ENCODE measurements at regions not wholly inside any gene's neighbourhood (a gene's known extent, or its start where the extent isn't known, plus 50 kb on each side); places are given as distances from the start of the nearest gene placed in this dataset.

DNA sequence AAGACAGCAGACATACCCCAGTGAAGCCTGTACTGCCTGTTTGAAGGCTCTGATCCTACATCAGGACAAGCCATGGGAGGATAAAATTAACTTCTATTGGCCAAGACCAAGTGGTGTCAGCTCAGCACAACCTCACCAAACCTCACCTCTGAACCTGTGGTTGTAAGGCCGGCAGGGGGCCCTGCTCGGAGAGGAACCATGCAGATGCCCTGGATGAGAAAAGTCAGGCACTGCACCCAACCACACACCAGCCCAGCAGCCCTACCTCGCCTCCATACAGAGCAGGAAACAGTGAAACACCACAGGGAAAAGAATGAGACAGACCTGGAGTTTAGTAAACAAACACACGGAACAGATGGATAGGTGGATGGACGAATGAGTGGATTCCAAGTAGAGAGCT, 70.0 kb upstream of the PAX7 start:
- DNase-seq (ENCODE audit: low read depth, low spot score) = no peak
- TF ChIP-seq ZNF274 (IDR thresholded peaks at IDR 0.05; ENCODE audit: low read depth, low read length) (no peak), YY1 (IDR thresholded peaks at IDR 0.05; ENCODE audit: insufficient read depth, insufficient read length) (no peak), SUZ12 (IDR thresholded peaks at IDR 0.05; ENCODE audit: extremely low read depth, insufficient read depth, insufficient read length) (no peak)
- H3K9ac ChIP-seq (ENCODE audit: insufficient read length, low read depth) = no peak overlapping the region
- H3K36me3 ChIP-seq (ENCODE audit: insufficient read depth, insufficient read length, low read length) = no peaks in the 10 kb centered on the region
- H3K27me3 ChIP-seq (ENCODE audit: insufficient read depth, insufficient read length) = peaks cover 4% of the 10 kb centered on the region
- H3K4me1 ChIP-seq (ENCODE audit: insufficient read depth, insufficient read length) = peaks cover 9% of the 10 kb centered on the region
- peaks cover 16% of the 10 kb centered on the region; the same call in 1 of the 2 replicates for H3K9me3 ChIP-seq (ENCODE audit: insufficient read depth, low read length)
- no peak overlapping the region for H3K4me3 ChIP-seq (ENCODE audit: insufficient read length, low read depth)

DNA sequence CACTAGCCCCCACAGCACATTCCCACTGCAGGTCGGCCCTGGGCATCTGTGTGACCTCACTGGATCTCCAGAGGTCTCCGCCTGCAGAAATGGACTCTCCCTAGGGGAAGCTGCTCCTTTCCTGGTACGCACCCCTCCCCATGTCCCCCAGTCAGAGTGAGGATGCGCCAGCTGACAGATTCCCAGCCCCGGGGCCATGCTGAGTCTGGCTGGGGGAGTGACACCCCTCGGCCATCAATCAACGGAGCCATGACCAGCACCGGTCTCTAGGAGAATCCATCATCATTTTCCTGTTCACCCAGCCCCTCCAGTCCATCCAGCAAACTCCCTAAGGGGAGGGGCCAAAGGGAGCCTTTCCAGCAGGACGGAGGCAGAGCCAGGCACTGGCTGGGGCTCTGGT, 68.7 kb upstream of the PAX7 start:
- peaks cover 16% of the 10 kb centered on the region; the same call in 1 of the 2 replicates for H3K9me3 ChIP-seq (ENCODE audit: insufficient read depth, low read length)
- no peak for TF ChIP-seq YY1 (IDR thresholded peaks at IDR 0.05; ENCODE audit: insufficient read depth, insufficient read length)
- no peak for TF ChIP-seq SUZ12 (IDR thresholded peaks at IDR 0.05; ENCODE audit: extremely low read depth, insufficient read depth, insufficient read length)
- no peak for TF ChIP-seq ZNF274 (IDR thresholded peaks at IDR 0.05; ENCODE audit: low read depth, low read length)
- no peak for DNase-seq (ENCODE audit: low read depth, low spot score)

DNA sequence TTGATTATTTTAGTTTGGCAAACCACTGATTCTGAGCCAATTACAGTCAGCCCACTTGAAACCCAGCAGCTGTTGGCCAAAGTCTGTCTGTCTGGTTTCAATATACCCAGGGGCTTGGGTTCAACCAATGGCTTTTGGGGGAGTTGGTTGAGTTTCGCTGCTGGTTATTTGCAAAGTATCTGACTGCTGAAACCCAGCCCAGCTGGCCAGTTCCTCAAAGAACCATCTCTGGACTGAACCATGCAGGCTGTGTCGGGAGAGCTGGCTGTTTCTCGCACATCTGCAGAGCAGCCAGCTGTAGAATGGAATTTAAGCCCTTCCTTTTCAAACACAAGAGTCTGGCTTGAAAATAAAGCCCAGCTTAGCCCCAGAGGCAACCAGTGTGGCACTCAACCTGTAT, 66.0 kb upstream of the PAX7 start:
- Histone ChIP-seq H3K4me3 (ENCODE audit: insufficient read length, low read depth) (no peak overlapping the region), H3K36me3 (ENCODE audit: insufficient read depth, insufficient read length, low read length) (no peaks in the 10 kb centered on the region), H3K9me3 (ENCODE audit: insufficient read depth, low read length) (peaks cover 12% of the 10 kb centered on the region; the same call in 1 of the 2 replicates), H3K4me1 (ENCODE audit: insufficient read depth, insufficient read length) (peaks cover 5% of the 10 kb centered on the region), H3K27me3 (ENCODE audit: insufficient read depth, insufficient read length) (peaks cover 1% of the 10 kb centered on the region), H3K9ac (ENCODE audit: insufficient read length, low read depth) (no peak overlapping the region)
- TF ChIP-seq SUZ12 (IDR thresholded peaks at IDR 0.05; ENCODE audit: extremely low read depth, insufficient read depth, insufficient read length) (no peak), YY1 (IDR thresholded peaks at IDR 0.05; ENCODE audit: insufficient read depth, insufficient read length) (no peak), ZNF274 (IDR thresholded peaks at IDR 0.05; ENCODE audit: low read depth, low read length) (no peak)
- DNase-seq (ENCODE audit: low read depth, low spot score) = no peak

More for the DNA sequence above, 68.7 kb upstream of the PAX7 start:
- Histone ChIP-seq H3K36me3 (ENCODE audit: insufficient read depth, insufficient read length, low read length) (no peaks in the 10 kb centered on the region), H3K9ac (ENCODE audit: insufficient read length, low read depth) (no peak overlapping the region), H3K4me3 (ENCODE audit: insufficient read length, low read depth) (no peak overlapping the region), H3K4me1 (ENCODE audit: insufficient read depth, insufficient read length) (peaks cover 6% of the 10 kb centered on the region), H3K27me3 (ENCODE audit: insufficient read depth, insufficient read length) (peaks cover 4% of the 10 kb centered on the region)

DNA sequence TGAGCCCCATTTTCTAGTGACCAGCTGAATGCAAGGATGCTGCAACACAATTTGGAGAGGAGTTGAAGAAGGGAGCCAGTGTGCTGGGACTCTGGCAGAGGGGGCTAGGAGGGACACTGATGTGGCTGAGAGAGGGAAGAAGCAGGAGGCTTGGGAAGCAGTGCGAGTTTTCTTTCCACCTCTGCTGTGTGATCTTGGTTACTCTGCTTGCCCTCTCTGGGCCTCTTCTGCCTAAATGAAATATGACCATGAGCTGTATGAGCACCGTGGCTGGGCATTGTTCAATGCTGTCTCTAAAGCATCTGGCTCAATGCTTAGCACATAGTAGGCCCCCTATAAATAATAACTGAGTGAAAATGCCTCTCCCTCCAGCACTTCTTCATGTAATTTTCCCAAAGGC, 65.3 kb upstream of the PAX7 start:
- Histone ChIP-seq H3K4me3 (ENCODE audit: insufficient read length, low read depth) (no peak overlapping the region), H3K36me3 (ENCODE audit: insufficient read depth, insufficient read length, low read length) (no peaks in the 10 kb centered on the region), H3K27me3 (ENCODE audit: insufficient read depth, insufficient read length) (no peaks in the 10 kb centered on the region), H3K9ac (ENCODE audit: insufficient read length, low read depth) (no peak overlapping the region), H3K9me3 (ENCODE audit: insufficient read depth, low read length) (peaks cover 6% of the 10 kb centered on the region; the same call in 1 of the 2 replicates), H3K4me1 (ENCODE audit: insufficient read depth, insufficient read length) (peaks cover 4% of the 10 kb centered on the region)
- no peak for DNase-seq (ENCODE audit: low read depth, low spot score)
- TF ChIP-seq SUZ12 (IDR thresholded peaks at IDR 0.05; ENCODE audit: extremely low read depth, insufficient read depth, insufficient read length) (no peak), YY1 (IDR thresholded peaks at IDR 0.05; ENCODE audit: insufficient read depth, insufficient read length) (no peak), ZNF274 (IDR thresholded peaks at IDR 0.05; ENCODE audit: low read depth, low read length) (no peak)

DNA sequence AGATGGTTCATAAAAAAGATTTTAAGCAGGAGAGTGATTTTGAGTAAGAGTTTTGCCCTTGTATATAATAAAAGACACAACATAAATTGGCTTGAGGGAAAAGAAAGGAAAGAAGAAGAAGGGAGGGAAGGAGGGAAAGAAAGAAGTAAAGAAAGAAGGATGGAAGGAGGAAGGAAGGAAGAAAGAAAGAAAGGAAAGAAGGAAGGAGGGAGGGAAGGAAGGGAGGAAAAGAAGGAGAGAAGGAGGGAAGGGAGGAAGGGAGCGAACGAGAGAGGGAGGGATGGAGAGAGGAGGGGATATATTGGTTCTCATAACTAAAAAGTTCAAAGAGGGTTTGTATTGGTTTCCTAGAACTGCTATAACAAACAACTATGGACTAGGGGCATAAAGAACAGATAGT, 62.2 kb upstream of the PAX7 start:
- DNase-seq (ENCODE audit: low read depth, low spot score) = no peak
- H3K36me3 ChIP-seq (ENCODE audit: insufficient read depth, insufficient read length, low read length) = no peaks in the 10 kb centered on the region
- H3K4me3 ChIP-seq (ENCODE audit: insufficient read length, low read depth) = no peak overlapping the region
- H3K9me3 ChIP-seq (ENCODE audit: insufficient read depth, low read length) = no peaks in the 10 kb centered on the region; the same call in 1 of the 2 replicates
- no peak for TF ChIP-seq SUZ12 (IDR thresholded peaks at IDR 0.05; ENCODE audit: extremely low read depth, insufficient read depth, insufficient read length)
- no peak for TF ChIP-seq YY1 (IDR thresholded peaks at IDR 0.05; ENCODE audit: insufficient read depth, insufficient read length)
- no peak for TF ChIP-seq ZNF274 (IDR thresholded peaks at IDR 0.05; ENCODE audit: low read depth, low read length)
- peaks cover 6% of the 10 kb centered on the region for H3K4me1 ChIP-seq (ENCODE audit: insufficient read depth, insufficient read length)
- H3K27me3 ChIP-seq (ENCODE audit: insufficient read depth, insufficient read length) = no peaks in the 10 kb centered on the region
- no peak overlapping the region for H3K9ac ChIP-seq (ENCODE audit: insufficient read length, low read depth)

DNA sequence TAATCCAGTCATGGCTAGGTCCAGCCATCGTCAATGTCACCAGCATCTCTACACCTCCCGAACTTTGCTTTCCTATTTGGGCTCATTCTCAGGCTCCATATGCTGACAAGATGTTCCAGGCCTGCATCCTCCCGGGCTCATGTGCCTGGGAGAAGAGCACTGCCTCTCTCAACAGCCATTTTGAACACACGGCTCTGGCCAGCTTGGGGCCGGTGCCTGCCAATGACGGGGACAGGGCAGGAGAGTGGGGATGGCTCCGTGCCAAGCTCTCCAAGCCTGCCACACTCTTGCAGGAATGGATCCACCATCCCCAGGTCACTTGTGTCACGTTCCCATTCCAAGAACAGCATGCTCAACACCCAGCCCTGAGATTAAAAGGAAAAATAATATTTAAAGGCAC, 61.4 kb upstream of the PAX7 start:
- Histone ChIP-seq H3K27me3 (ENCODE audit: insufficient read depth, insufficient read length) (no peaks in the 10 kb centered on the region), H3K9ac (ENCODE audit: insufficient read length, low read depth) (no peak overlapping the region), H3K4me3 (ENCODE audit: insufficient read length, low read depth) (no peak overlapping the region), H3K9me3 (ENCODE audit: insufficient read depth, low read length) (no peaks in the 10 kb centered on the region; the same call in 1 of the 2 replicates), H3K4me1 (ENCODE audit: insufficient read depth, insufficient read length) (peaks cover 6% of the 10 kb centered on the region), H3K36me3 (ENCODE audit: insufficient read depth, insufficient read length, low read length) (no peaks in the 10 kb centered on the region)
- no peak for DNase-seq (ENCODE audit: low read depth, low spot score)
- TF ChIP-seq YY1 (IDR thresholded peaks at IDR 0.05; ENCODE audit: insufficient read depth, insufficient read length) = no peak
- no peak for TF ChIP-seq SUZ12 (IDR thresholded peaks at IDR 0.05; ENCODE audit: extremely low read depth, insufficient read depth, insufficient read length)
- TF ChIP-seq ZNF274 (IDR thresholded peaks at IDR 0.05; ENCODE audit: low read depth, low read length) = no peak

DNA sequence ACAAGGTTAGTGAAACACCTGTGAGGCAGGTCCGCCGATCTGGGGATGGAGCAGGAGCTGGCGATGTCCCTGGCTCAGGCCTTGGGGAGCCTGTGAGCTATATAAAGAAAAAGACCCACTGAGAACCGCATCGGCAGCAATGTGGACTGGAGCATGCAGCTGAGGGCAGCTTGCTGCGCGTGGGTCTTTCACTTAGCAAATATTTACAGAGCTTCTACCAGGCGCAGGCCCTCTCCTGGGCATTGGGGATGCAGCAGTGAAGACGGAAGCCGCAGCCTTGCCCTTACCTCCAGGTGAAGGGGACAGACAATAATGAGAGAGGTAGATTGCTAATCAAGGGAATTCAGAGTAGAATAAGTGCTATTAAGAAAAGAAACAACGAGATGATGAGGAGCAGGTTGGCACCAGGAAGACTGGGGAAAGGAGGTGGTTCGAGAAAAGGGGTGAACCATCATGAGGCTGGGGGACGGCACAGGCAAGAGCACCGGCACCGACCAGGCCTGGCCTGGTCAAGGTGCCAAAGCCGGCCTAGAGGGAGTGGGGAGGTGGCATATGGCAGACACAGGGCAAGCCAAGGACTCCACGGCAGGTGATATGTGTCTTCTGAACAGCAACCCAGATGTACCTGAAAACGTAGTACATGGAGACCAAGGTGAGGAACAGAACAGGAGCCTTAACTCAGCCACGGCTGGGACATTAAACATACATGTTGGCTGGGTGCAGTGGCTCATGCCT, 60.7 kb upstream of the PAX7 start:
- peaks cover 6% of the 10 kb centered on the region for H3K4me1 ChIP-seq (ENCODE audit: insufficient read depth, insufficient read length)
- H3K36me3 ChIP-seq (ENCODE audit: insufficient read depth, insufficient read length, low read length) = no peaks in the 10 kb centered on the region
- H3K4me3 ChIP-seq (ENCODE audit: insufficient read length, low read depth) = no peak overlapping the region
- H3K9me3 ChIP-seq (ENCODE audit: insufficient read depth, low read length) = no peaks in the 10 kb centered on the region; the same call in 1 of the 2 replicates
- no peaks in the 10 kb centered on the region for H3K27me3 ChIP-seq (ENCODE audit: insufficient read depth, insufficient read length)
- TF ChIP-seq YY1 (IDR thresholded peaks at IDR 0.05; ENCODE audit: insufficient read depth, insufficient read length) (no peak), ZNF274 (IDR thresholded peaks at IDR 0.05; ENCODE audit: low read depth, low read length) (no peak)
- no peak overlapping the region for H3K9ac ChIP-seq (ENCODE audit: insufficient read length, low read depth)
- DNase-seq (ENCODE audit: low read depth, low spot score) = no peak
